ENCODE measurements at regions not wholly inside any gene's neighbourhood (a gene's known extent, or its start where the extent isn't known, plus 50 kb on each side); places are given as distances from the start of the nearest gene placed in this dataset.

DNA sequence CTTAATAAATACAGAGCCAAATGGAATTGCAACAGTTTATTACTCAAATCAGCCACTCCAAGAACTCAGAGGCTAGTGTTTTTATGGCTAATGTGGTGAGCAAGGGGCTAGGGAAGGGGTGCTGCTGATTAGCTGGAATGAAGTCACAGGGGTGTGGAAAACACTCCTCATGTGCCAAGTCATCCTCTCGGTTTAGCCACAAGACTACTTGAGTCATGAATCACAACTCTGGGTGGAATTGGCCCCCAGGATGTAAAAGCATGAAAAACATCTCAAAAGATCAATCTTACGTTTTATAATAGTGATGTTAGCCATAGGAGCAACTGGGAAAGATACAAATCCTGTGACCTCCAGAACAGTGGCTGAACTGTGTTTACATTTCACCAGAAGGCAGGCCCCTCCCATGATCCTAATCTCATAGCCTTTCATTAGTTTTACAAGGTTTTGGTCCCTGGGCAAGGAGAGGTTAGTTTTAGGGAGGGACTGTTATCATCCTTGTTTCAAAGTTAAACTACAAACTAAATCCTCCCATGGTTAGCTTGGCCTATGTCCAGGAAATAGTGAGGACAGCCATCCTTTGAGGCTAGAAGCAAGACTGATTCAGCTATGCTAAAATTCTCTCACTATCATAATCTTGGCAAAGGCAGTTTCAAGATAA, 2020.1 kb upstream of the PCDH20 start:
- peak; percentile 88 for DNase-seq

GRCh38 chr13:63433546-63434150, 2018.0 kb upstream of the PCDH20 start:
- no peak for DNase-seq

DNA sequence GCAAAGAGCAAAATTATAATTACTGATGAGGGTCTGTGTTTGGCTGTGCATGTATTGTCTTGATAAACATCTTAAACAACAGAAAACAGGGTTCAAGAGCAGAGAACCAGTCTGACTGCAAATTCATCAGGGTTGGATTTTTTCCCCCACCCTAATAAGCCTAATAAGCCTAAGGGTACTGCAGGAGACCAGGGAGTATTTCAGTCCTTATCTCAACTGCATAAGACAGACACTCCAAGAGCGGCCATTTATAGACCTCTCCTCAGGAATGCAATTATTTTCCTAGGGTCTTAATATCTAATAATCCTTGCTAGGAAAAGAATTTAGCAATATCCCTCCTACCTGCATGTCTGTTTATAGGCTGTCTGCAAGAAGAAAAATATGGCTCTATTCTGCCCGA, 2011.5 kb upstream of the PCDH20 start:
- no peak for DNase-seq

DNA sequence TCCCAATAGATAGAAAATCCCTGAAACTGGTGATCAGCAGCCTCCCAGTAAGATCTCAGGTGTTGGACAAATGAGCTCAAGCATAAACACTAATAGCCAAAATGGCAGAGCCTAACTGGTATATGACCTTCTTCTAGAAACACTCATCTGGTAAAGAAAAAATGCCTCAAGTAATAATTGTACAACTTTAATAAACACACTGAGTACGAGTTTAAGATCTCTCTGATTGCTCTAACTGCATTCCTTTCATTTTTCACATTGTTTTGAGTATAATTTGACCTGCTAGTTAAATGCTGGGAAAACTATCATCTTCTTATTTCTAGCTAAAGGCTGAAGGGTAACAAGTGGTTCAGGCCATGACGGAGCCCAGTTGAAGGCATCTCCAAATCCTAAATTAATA, 2009.5 kb upstream of the PCDH20 start:
- no peak for DNase-seq

DNA sequence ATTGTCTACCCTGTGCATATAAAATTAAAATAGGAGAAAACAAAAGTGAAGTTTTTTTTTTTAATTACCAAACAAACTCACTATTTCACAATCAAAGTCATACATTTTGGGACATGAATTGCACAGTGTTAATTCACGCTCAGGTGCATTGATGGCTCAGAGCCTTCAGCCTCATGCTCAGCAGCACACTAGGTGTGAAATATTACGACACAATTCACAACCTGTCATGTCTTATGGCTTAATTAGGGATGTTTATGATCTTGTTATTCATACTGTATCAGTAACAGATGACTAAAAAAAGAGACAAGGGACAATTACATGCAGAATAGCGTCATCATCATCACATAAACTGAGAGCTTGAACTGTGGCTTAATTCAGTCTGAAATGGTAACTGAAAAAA, 2005.5 kb upstream of the PCDH20 start:
- no peak for DNase-seq

GRCh38 chr13:63420685-63421084, 2005.0 kb upstream of the PCDH20 start:
- DNase-seq: no peak

GRCh38 chr13:63414247-63414646, 1998.6 kb upstream of the PCDH20 start:
- no peak for DNase-seq

- DNase-seq: no peak
Observed at GRCh38 chr13:63409791-63410351, 1994.2 kb upstream of the PCDH20 start.

DNA sequence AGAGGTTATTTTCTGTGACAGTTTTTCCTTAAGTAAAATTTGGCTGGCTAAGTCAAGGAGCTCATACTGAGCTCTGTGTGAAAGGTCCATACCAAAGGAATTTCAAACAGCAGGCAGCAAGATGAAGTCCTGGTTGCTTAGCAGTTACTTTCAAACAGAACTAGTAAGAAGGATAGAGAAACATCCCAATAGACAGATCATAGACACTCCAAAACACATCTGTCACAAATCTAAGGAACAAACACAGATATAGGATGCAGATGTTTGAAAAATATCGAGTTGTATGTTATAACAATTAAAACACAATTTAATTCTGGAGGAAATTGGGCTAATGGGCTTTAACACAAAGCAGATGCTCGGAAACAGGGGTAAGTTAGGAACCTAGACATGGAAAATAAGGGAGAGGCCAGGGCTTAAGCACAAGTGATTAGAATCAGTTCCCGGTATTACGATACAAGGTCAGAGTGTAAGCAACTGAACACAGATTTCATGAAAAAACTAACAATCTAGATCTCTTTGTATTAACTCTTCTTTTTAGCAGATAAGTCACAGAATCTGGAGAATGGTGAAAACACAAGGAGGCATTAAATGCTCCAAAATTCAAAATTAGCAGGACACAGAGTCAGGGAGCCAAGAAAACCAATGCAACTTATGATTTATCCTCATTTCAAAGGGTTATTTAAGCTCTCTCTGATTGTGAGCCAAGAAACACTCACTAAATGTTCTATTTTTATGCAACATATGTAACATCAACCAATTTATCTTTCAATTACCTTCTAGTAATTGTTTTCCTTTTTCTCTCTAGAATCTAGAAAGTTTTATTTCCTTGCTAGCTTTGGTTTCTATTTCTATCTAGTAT, 1992.9 kb upstream of the PCDH20 start:
- no peak for DNase-seq

DNA sequence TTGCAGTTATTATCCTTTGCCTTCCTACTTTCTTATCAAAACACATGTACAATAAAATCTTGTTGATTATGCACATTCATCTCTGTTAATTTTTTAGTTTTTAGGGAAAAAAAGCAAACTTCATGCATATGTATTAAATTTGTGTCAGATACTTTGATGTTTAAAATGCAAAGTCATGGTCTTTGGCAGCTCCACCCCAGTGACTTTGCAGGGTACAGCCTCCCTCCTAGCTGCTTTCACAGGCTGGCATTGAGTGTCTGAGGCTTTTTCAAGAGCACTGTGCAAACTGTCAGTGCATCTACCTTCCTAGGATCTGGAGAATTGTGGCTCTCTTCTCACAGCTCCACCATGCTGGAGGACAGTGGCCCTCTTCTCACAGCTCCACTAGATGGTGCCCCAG, 1988.1 kb upstream of the PCDH20 start:
- DNase-seq: no peak

DNA sequence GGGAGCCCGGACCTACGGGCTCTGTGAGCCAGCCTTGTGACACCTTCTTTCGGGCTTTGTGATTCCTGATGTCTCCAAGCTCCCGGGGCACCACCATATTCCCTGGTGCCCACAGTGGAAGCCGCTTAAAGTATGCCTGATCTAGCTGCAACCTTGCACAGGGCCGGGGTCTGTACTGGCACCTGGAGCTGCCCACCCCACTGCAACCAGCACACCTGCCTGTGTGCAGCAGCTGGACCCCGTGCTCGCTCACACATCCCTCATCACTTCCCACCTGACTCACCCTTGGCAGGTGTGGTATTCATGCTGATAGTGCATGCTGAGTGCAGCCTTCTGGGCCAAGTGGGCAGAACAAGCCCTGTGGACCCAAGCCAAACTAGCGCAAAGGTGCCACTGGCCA, 1981.1 kb upstream of the PCDH20 start:
- no peak for DNase-seq

GRCh38 chr13:63393112-63393511, 1977.5 kb upstream of the PCDH20 start:
- no peak for DNase-seq

- DNase-seq: no peak
Observed at GRCh38 chr13:63389756-63390155, 1974.1 kb upstream of the PCDH20 start.

- DNase-seq: no peak
Observed at GRCh38 chr13:63381078-63381859, 1965.6 kb upstream of the PCDH20 start.

DNA sequence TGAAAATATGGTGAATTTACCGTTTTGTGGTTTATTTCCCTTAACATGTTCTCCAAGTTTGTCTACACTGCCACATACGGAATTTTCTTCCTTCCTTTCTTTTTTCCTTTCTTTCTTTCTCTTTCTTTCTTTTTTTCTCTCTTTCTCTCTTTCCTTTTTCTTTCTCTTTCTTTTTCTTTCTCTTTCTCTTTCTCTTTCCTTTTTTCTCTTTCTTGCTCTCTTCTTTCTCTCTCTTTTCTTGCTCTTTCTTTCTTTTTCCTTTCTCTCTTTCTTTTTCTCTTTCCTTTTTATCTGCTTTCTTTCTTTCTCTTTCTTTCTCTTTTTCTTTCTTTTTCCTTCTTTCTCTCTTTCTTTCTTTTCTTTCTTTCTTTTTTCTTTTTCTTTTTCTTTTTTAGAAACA, 1962.3 kb upstream of the PCDH20 start:
- DNase-seq: no peak

DNA sequence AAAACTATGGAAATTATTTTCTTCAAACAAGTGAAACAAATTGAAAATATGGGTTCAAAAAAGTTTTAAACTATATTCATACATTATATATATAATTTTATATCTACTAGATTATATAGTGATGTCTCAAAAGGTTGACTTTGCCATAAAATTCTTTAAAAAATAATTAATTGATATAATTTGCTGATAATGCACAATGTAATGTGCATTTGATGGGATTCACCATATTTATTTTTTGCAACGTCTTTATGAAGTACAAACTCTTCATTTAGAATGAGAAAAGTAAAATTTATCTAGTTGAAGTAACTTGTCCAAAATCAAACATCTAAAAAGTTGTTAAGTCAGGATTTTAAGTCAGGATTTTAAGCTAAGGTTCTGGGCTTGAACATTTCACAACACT, 1954.5 kb upstream of the PCDH20 start:
- no peak for DNase-seq

DNA sequence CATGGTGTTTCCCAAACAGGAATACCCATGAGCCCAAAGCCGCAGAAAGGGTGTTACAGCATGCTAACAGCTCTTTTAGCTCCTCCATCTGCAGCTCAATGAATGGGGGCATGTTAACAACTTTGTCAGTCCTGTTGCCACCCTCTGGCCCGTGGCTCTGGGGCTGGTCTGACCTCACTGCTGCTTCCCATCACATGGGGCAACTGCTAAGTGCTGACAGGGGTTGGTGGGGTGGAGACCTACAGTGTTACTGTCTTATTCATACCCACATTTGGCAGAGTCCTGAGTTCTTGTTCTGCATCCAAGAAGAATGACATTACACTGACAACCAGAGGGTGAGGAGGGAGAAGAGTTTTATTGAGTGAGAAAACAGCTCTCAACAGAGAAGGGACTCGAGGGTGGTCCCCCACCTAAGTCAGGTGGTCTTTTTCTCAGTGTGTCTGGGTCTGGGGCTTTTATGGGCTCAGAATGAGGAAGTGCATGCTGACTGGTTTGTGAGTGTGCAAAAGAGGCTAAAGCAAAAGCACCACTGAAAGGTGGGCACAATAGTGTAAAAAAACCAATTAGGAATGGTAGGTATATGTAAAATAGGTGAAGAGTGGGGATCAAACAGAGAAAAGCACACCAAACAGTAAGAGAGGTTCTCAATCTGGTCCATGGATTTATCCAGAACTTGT, 1952.0 kb upstream of the PCDH20 start:
- no peak for DNase-seq

DNA sequence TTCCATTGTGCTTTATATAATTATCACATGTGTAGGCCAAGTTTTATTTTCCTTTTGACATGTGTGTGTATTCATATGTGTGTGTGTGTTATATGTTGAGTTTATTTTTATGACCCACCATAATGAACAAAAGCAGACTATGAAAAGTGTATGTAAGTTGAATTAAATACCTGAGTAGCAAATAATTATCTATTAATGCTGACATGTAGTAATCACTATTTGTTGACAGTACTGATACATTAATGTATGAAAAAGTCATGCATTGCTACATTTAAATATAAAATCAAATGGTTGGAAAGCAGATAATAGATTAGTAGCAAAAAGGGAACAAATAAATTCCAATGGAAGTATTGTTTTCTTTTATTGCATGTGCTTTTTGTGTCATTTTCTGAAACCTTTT, 1948.5 kb upstream of the PCDH20 start:
- no peak for DNase-seq

DNA sequence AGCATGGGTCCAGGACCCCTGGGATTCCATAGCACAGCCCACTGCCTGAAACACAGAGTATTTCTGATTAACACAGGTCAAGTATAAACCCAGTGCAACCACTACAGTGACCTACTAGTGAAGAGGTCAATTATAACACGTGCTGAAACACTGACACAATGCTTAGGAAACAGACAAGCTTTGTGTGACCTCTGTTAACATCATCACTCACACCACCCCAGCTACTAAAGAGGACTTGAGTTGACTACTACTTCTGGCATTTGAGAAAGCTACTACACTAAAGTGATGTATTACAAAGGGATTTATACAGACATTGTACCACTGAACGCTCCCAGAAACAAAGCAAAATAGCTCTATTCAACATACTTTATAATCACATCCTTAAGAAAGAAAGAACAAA, 1935.9 kb upstream of the PCDH20 start:
- DNase-seq: no peak

GRCh38 chr13:63351081-63351480, 1935.4 kb upstream of the PCDH20 start:
- DNase-seq: no peak

DNA sequence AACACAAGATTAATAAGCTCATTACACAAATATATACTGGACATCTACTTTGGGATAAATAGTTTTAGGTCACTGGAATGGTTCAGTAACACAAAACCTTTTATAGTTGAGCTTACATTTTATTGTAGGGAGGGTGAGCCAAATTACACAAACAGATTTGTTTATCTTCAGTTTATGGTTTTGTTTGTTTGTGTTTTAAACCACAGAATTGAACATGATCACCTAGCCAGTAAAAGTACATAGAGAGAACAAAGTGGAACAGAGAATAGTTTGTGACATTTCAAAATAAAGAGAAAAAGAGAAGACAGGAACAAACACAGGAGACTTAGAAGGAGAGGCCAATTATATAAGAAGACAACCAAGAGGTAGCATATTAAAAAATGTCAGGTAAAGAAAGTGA, 1930.2 kb upstream of the PCDH20 start:
- DNase-seq: no peak

DNA sequence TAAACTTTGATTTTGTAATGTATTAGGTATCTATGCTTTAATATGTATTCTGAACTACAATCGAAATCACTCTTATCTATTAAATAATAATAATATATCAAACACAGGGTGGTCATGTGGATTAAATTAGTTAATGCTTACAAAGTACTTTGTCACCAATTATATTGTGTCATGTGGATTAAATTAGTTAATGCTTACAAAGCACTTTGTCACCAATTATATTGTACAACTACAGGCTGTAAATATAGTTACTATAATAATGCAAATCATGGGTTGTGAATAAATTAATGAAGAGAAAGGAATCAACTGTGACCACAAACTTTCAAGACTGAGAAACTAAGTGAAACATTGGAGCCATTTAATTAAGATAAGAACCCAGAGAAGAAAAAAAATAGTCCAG, 1929.1 kb upstream of the PCDH20 start:
- no peak for DNase-seq

Data from amniotic stem cell (primary cell).